ENCODE measurements at regions not wholly inside any gene's neighbourhood (a gene's known extent, or its start where the extent isn't known, plus 50 kb on each side); places are given as distances from the start of the nearest gene placed in this dataset.

DNA sequence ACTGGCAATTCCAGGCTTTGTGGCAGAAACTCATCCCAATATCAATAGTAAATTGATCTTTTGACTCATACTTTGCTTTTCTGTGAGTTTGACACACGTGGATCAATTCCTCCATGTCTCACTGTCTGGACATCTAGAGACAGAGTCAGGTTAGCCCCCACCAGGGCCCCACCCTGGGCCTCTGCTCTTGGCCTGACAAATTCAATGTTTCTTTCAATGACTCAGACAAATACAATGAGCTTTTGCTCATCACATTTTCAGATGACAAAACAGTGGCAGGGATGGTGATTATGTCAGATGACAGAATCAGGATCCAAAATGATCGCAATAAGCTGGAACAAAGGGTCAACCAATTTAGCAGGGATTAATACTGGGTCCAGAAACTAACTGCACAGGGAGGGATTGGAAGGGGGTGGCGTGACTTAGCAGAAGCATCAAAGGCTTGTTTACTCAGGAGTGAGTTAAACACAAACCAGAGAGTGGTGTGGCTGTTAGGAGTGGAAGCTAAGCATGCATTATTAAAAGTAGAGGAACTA lies 90.5 kb upstream of the ASIC2 start:
- POLR2A ChIA-PET (ENCODE audit: low non-redundant PET), result no interaction called here
- TF ChIP-seq, protein P1, sequence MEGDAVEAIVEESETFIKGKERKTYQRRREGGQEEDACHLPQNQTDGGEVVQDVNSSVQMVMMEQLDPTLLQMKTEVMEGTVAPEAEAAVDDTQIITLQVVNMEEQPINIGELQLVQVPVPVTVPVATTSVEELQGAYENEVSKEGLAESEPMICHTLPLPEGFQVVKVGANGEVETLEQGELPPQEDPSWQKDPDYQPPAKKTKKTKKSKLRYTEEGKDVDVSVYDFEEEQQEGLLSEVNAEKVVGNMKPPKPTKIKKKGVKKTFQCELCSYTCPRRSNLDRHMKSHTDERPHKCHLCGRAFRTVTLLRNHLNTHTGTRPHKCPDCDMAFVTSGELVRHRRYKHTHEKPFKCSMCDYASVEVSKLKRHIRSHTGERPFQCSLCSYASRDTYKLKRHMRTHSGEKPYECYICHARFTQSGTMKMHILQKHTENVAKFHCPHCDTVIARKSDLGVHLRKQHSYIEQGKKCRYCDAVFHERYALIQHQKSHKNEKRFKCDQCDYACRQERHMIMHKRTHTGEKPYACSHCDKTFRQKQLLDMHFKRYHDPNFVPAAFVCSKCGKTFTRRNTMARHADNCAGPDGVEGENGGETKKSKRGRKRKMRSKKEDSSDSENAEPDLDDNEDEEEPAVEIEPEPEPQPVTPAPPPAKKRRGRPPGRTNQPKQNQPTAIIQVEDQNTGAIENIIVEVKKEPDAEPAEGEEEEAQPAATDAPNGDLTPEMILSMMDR (conservative IDR thresholded peaks at IDR 0.05; ENCODE audit: low read depth), result no peak
- no peak overlapping the region for H3K27ac ChIP-seq
- no peak for DNase-seq (ENCODE audit: low spot score)
- CTCF ChIA-PET, result no interaction called here

DNA sequence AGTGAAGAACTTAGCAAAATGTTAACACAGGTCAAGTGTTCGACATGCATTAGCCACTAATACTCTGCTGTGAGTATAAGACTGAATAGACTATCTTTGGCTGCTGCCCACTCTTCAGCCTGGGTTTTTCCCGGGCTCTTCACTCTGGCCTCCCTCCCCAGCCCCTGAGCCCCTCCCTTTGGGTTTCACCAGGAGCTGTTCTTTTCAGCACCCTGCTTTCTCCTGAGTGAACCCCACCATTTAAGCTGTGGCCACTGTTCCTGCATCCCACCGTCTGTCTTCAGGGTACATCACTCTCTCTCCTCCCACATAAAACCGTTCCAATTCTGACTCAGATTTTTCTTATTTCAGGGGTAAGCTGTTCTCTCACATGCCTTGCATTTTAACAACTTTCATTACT lies 92.0 kb upstream of the ASIC2 start:
- DNase-seq (ENCODE audit: low spot score), result no peak
- ChIA-PET POLR2A (ENCODE audit: low non-redundant PET) (interaction anchor here (0.6 kb wide), 1 partner anchor 82 kb away, joined by 3 read pairs; no protein-coding TSS in a partner anchor), CTCF (no interaction called here)
- H3K27ac ChIP-seq, result no peak overlapping the region
- TF ChIP-seq, protein P1 (conservative IDR thresholded peaks at IDR 0.05; ENCODE audit: low read depth), result no peak

DNA sequence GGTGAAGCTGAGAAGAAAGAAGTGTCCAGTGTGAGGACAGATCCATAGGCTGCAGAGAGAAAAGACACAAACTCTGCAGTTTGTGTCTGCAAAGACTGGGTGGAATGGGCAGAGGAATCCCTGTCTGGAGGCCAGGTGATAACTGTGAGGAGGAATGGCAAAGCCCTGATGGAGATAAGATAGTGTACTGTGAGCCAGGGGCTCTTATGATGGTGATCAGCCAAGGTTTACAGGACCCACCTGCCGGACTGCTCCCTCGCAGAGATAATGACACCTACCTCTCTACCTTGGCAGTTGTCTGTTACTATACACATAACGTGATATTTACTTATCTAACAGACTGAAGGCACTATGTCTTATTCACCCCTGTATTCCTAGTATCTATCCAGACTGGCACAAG lies 92.6 kb upstream of the ASIC2 start:
- no peak for DNase-seq (ENCODE audit: low spot score)
- no peak overlapping the region for H3K27ac ChIP-seq
- ChIA-PET POLR2A (ENCODE audit: low non-redundant PET) (no interaction called here), CTCF (no interaction called here)
- TF ChIP-seq, protein P1 (conservative IDR thresholded peaks at IDR 0.05; ENCODE audit: low read depth), result no peak

DNA sequence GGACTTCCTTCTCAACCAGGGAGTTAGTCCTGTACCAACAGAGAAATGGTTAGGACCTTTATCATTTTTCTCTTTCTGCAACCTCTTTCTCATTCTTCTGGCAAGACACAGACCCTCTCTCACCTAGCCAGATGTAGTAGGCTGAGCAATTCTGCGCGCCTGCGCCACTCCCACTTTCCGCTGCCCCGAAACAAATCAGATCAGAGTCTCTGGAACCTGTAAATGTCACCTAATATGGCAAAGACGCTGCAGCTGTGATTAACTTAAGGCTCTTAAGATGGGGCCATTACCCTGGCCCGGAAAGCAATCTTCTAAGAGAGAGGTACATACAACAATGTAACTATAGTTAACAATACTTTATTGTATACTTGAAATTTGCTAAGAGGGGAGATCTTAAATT lies 94.3 kb upstream of the ASIC2 start:
- ChIA-PET CTCF (no interaction called here), POLR2A (ENCODE audit: low non-redundant PET) (no interaction called here)

DNA sequence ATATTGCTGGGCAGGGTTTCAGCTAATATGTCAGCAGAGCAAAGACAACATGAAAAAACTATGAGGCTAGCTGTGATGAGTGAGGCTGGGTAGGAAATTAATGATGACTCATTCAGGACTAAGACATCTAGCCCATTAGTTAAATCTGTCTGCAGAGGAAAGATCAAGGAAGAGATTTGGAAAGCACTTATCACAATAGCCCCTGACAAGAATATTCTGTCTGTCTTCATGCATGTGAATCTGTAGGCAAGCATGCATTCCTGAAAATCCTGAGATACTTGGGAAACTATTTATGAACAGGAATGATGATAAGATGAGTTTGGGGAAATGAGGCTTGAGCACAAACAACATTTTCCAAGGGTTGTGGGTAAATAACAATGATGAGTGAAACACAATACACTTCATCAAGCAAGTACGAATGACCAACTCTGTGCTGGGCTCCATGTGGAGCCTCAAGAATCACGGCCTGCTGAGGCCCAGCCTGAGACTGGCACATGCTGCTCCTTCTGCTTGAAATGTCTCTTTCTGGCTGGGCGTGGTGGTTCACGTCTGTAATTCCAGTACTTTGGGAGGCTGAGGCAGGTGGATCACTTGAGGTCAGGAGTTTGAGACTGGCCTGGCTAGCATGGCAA lies 96.5 kb upstream of the ASIC2 start:
- peak; percentile 8 for DNase-seq (ENCODE audit: low spot score)
- POLR2A ChIA-PET (ENCODE audit: low non-redundant PET), result no interaction called here
- CTCF ChIA-PET, result interaction anchor here (0.6 kb wide), 1 partner anchor 920 kb away, joined by 3 read pairs; no protein-coding TSS in a partner anchor
- no peak overlapping the region for H3K27ac ChIP-seq
- TF ChIP-seq, protein P1 (conservative IDR thresholded peaks at IDR 0.05; ENCODE audit: low read depth), result no peak

More for the DNA sequence above, 94.3 kb upstream of the ASIC2 start:
- H3K27ac ChIP-seq, result no peak overlapping the region
- DNase-seq (ENCODE audit: low spot score), result no peak
- TF ChIP-seq, protein P1 (conservative IDR thresholded peaks at IDR 0.05; ENCODE audit: low read depth), result no peak

DNA sequence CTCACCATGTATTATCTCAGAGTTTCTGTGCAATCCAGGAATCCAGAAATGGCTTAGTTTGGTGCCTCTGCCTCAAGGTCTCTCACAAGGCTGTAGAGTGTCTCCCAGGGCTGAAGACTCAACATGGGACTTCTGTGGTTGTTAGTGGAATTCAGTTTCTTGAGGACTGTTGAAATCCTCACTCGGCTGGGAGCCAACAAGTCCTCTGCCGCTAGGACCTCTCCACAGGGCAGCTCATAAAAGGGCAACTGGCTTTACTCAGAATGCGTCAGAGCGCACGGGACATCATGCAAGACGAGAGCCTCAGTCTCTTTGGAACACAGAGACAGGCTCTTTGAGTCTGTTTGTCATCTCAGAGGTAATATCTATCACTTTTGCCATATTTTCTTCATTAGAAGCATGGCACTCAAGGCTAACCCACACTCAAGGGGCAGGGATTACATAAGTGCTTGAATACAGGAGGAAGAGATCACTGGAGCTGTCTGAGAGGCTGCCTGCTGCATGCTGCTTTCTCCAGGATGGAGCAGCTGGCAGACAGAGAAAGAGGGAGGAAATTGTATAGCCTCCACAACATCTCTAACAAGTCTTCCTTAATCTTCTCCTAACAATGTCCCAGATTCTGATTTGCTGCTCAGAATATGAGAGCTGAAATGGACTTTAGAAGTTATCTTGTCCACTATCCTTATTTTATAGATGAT lies 97.5 kb upstream of the ASIC2 start:
- ChIA-PET POLR2A (ENCODE audit: low non-redundant PET) (no interaction called here), CTCF (interaction anchor here (0.6 kb wide), 1 partner anchor 919 kb away, joined by 3 read pairs; no protein-coding TSS in a partner anchor)
- TF ChIP-seq, protein P1 (conservative IDR thresholded peaks at IDR 0.05; ENCODE audit: low read depth), result no peak

More for the DNA sequence above, 97.5 kb upstream of the ASIC2 start:
- H3K27ac ChIP-seq, result no peak overlapping the region
- no peak for DNase-seq (ENCODE audit: low spot score)
